Stimulated activated CD8-positive, alpha-beta memory T cell treated with anti-CD3 and anti-CD28 coated beads, Interleukin-4, amount 100 ng/mL, for 48 hours (primary cell): ENCODE measurements at regions not wholly inside any gene's neighbourhood (a gene's known extent, or its start where the extent isn't known, plus 50 kb on each side); places are given as distances from the start of the nearest gene placed in this dataset.
"Not testable (repeated sequence)": the region's sequence is repeated elsewhere in the genome, so short reads cannot be mapped to it uniquely, and the experiment has no call there.

Experiments
- DNase-seq: peaks from one replicate; pipeline ENCODE4 v3.0.0-alpha.2; 2020

DNA sequence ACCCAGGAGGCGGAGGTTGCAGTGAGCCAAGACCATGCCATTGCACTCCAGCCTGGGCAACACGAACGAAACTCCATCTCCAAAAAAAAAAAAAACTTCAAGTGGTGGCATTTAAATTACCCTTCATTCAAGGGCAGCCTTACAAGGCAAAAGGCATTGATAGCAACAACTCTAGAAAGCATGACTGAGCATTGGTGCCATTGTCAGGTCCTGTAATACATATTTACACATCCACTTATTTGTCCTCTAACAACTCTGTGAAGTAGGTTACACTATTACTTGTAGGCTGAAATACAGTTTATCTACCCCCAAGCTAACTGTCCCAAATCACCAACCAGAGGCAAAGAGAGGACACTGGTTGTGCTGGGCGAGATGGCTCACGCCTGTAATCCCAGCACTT, 52.7 kb upstream of the LARP1 start:
- no peak for DNase-seq

- not testable (repeated sequence) for DNase-seq
Observed at GRCh38 chr5:154701725-154702124, 53.5 kb upstream of the LARP1 start.

DNA sequence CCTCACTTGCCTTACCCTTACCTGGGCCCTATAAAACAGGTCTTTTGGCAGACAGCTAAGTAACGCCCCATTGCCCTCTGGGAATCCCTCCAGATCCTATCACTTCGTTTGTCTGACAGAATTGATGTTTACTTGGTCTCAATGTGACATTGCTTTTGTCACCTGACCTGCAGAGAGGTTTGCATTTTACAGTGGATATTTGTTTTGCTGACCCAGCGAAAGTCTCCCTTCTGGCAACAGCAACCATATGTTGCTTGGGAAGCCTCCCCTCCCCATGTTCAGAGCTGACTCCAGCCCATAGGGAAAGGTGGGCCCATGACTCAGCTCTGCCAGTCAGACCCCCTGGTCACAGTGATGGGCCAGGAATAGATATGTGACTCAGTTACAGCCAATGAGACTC, 54.0 kb upstream of the LARP1 start:
- DNase-seq: no peak

DNA sequence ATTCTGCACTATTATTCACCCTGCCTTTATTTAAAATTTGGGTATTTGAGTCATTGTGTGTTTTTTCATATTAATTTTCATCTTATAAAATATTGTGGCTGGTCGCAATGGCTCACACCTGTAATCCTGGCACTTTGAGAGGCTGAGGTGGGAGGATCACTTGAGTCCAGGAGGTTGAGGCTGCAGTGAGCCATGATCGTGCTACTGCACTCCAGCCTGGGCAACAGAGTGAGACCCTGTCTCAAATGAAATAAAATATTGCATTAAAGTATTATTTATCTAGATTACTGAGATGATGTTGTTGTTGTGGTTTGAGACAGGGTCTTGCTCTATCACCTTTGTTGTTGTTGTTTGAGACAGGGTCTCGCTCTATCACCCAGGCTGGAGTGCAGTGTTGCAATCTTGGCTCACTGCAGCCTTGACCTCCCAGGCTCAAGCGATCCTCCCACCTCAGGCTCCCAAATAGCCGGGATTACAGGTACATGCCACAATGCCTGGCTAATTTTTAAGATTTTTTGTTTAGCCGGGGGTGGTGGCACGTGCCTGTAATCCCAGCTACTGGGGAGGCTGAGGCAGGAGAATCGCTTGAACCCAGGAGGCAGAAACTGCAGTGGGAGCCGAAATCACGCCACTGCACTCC, 54.8 kb upstream of the LARP1 start:
- not testable (repeated sequence) for DNase-seq

GRCh38 chr5:154698763-154699162, 56.4 kb upstream of the LARP1 start:
- DNase-seq: no peak

GRCh38 chr5:154697371-154697770, 57.8 kb upstream of the LARP1 start:
- no peak for DNase-seq

DNA sequence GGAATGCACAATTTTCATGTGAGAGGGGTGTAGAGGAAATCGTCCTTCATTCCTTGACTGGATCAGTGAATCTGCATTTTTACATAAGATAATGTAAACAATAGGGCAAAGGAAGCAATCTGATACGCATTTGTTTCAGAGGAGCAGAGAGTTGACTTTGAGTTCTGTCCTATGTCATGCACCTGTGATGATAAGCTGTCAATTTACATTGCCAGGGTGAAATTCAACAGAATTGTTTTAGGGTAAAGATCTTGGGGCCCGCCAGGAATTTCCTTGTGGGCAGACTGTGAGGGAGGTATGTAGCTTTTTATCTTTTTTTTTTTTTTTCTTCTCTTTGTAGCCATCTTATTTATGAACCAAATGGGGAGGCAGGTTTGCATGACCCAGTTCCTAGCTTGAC, 58.3 kb upstream of the LARP1 start:
- DNase-seq: no peak

DNA sequence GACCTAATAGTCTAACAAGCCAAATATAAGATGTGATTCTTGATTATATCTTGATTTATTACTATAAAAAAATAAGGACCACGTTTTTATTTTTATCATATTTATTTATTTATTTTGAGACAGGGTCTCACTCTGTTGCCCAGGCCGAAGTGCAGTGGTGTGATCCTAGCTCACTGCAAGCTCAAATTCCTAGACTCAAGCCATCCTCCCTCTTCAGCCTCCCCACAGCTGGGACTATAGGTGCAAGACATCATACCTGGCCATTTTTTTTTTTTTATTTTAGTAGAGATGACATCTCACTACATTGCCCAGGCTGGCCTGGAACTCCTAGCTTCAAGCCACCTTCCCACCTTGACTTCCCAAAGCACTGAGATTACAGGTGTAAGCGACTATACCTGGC, 61.0 kb upstream of the LARP1 start:
- no peak for DNase-seq

DNA sequence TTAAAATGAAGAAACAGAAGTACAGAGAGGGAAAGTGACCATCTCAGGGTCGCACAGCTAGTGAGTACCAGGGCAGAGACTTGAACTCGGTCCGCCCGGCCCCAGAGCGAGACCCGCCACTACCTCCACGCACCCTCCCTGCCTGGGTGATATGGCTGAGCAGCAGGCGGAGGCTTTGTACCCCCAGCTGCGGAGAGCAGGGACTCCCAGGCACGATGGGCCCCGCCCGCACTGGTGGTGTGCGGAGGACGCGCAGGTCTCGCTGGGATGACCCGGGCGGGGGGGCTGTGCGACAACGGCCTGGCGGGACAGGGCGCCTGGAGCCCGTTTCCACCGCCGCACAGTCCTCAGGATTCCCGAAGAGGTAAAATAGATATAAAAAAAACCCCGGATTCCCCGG, 64.7 kb upstream of the LARP1 start:
- DNase-seq: no peak

DNA sequence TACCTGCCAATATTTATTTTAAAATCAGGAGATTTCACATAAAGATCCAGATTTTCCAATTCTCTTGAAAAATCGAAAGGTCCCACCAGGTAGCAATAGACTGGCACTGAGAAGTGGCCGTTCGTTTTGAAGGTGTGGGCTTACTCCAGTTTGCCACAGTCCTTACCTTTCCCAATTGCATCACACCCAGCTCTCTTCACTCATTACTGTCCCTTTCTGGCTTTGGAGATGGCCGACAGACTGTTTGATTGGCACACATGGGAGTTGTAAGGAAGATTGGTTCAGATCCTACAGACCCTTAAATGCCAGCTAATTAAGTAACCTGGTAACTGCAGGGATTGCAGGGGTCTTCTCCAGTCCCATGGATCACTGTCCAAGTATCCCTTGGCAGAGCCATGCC, 68.7 kb upstream of the LARP1 start:
- no peak for DNase-seq

DNA sequence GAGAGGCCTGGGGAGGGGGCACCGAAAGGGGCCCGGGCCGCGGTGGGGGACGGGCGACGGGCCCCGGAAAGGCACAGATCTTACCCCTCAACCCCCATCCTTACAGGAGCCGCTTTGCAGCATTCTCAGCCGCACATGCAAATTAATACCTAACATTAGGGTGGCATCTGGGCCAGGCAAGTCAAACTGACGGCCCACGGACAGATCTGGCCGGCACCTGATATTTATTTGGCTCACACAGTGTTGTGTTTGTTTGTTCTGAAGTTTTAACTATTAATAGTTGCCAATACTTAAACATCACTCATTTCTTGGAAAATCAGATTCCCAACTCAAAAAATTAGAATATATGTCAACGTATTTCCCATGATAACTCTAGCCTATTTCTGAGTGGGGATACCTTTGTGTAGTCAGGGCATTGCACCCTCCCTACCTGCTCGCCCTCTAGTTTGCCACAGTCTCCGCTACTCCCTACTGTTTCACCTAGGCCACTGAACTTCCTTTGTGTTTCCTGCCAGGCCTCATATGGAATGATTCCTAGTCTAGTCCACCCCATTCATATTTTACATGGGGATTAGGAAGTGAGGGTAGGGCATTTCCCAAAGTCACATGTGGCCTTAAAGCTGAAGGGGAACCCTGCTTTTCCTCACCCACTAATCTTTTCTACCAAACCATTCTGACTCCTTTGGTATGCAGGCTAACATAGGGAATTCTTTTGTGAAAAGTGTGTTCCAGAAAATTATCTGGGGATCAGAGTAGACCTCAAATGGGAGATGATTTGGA, 71.9 kb upstream of the LARP1 start:
- DNase-seq: no peak

- DNase-seq: no peak
Observed at GRCh38 chr5:154679501-154679900, 75.7 kb upstream of the LARP1 start.

- DNase-seq: no peak
Observed at GRCh38 chr5:154677921-154678320, 77.3 kb upstream of the LARP1 start.

DNA sequence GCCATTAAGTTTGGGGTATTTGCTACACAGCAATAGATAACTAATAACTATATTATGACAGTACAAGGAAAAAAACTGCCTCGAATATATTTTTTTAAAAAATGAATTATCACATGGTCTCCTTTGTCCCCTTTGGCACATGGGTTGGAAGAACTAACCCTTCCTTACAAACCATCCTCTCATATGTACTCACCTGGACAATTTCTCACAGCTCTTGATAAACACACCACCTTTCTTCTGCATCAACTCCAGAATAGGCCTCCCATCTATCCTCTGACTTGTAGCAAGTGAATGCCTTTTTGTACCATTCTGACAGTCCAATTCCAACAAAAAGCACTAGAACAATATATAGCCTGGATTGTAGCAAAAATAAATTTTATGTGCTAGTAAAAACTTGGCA, 78.7 kb upstream of the LARP1 start:
- DNase-seq: no peak

GRCh38 chr5:154674029-154674428, 81.1 kb upstream of the LARP1 start:
- DNase-seq: no peak

DNA sequence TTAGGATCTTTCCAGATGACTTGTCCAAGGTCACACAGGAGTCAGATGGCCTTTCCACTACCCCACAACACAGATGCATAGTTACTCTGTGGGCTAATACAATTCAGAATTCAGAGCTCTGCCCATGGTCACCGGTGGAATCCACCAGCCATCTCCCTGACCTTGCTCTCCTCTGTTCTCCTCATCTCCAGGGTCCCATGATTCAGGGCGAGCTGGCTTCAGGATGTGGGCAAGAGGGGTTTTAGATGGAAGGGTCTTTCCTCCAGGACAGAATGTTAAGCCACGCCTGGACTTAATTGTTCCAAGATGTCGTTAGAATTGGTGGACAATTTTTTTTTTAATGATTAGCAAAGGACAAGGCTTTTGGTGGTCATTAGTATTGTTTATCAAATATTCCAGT, 81.7 kb upstream of the LARP1 start:
- DNase-seq: no peak

DNA sequence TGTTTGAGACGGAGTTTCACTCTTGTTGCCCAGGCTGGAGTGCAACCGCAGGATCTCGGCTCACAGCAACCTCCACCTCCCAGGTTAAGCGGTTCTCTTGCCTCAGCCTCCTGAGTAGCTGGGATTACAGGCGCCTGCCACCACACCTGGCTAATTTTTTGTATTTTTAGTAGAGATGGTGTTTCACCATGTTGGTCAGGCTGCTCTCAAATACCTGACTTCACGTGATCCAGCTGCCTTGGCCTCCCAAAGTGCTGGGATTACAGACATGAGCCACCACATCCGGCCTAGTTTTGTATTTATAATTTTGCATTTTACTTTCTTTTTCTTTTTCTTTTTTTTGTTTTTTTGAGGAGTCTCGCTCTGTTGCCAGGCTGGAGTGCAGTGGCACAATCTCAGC, 85.3 kb upstream of the LARP1 start:
- DNase-seq: not testable (repeated sequence)

GRCh38 chr5:154669402-154669801, 85.8 kb upstream of the LARP1 start:
- no peak for DNase-seq

DNA sequence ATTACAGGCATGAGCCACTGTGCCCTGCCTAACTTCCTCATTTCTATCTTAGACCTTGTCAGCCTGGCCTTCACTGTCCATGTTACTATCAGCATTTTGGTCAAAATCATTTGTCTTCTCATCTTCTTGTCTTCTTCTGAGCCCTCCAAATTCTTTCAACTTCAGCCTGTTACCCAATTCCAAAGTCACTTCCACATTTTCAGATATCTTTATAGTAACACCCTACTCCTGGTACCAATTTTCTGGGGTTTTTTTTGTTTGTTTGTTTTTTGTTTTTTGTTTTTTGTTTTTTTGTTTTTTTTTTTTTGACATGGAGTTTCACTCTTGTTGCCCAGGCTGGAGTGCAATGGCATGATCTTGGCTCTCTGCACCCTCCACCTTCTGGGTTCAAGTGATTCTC, 90.3 kb upstream of the LARP1 start:
- no peak for DNase-seq

GRCh38 chr5:154663424-154663823, 91.8 kb upstream of the LARP1 start:
- DNase-seq: no peak

GRCh38 chr5:154654486-154655371, 100.4 kb upstream of the LARP1 start:
- DNase-seq: no peak

DNA sequence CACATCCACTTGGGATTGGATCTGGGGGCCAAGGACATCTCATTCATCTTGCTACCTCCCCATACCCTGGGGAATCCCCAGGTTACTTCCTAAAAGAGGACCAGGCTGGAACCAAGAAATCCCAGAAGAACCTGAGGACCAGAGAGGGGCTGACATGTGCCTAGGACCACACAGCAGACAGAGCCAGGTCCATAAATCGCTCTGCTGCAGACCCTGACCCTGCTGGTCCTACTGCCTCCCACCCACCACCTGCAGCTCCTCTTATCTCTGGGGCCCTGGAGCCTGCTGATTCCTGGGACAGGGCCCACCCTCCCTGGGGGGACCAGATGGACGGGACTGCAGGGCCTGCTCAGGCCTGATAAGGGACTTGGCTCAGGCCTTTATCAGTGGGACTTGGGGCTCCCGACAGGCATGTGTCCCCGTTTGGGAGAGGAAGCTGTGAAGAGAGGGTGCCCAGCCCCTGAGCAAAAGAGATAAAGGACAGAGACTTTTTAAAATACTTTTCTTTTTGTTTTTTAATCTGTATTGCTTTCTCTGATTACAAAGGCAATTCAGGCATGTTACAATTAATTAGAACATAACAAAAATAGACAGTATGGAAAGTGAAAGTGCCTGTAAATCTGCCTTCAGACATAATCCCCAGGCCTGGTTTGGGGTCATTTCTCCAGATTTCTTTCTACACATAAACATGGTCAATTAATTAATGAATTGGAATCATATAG, 101.3 kb upstream of the LARP1 start:
- no peak for DNase-seq

DNA sequence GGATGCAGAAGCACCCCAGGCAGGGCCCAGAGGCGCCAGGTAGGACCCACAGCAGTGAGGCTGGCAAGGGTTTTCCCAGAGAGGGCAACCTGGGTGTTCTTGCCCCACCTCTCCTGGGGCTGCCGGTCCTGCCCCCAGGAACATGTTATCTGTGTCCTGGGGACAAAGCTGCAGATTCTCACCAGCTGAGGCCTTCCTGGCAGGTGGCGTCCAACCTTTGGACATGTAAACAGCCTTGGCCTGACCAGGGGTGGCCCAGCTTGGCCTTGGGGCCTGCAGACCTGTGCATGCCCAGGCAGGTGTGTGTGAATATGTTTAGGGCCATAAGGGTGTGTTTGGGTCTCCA, 101.8 kb upstream of the LARP1 start:
- DNase-seq: no peak
